SW 1271 (cell line): ENCODE measurements at regions not wholly inside any gene's neighbourhood (a gene's known extent, or its start where the extent isn't known, plus 50 kb on each side); places are given as distances from the start of the nearest gene placed in this dataset.
"Not testable (repeated sequence)": the region's sequence is repeated elsewhere in the genome, so short reads cannot be mapped to it uniquely, and the experiment has no call there.

ENCODE experiments used
- DNase-seq, 2 experiments: peaks; one replicate each; lab custom pipeline; 2025; lab: John Stamatoyannopoulos, UW

- no peak for DNase-seq
Measured at GRCh38 chr18:73452866-73453265, 585.1 kb upstream of the NETO1 start.

GRCh38 chr18:73446502-73446901, 578.7 kb upstream of the NETO1 start:
- DNase-seq = no peak

DNA sequence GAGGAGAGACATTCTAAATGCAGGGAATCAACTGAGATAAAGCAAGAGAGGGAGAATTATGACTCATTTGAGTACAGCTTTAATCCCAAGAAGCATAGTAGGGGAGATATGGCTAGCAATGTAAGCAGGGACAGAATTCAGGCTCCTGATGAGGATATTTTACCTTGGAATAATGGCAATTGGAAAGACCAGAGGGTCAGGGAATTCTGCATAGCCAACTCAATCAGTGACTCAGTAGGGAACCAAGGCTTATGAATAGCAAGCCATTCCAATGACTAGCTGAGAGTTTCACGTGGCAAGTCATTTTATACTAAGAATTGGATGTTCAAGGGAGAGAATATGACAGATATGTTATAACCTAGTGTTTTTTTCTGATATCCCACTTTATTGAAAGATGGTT, 563.8 kb upstream of the NETO1 start:
- no peak for DNase-seq

- DNase-seq = no peak
Measured at GRCh38 chr18:73421010-73421409, 553.2 kb upstream of the NETO1 start.

DNA sequence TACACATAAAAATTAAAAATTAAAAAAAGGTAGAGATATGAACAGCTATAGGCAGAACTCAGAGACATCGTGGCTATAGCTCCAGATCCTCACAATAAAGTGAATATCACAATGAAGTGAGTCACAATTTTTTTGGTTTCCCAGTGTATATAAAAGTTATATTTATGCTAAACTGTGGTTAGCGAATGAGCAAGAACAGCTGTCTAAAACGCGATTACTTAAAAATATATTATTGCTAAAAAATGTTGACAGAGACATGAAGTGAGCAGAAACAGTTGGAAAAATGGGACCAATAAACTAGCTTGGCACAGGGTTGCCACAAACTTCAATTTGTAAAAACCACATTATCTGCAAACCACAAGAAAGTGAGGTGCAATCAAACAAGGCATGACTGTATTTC, 551.7 kb upstream of the NETO1 start:
- no peak for DNase-seq

- DNase-seq = no peak
Measured at GRCh38 chr18:73414598-73414997, 546.8 kb upstream of the NETO1 start.

- DNase-seq = no peak
Measured at GRCh38 chr18:73414069-73414468, 546.3 kb upstream of the NETO1 start.

DNA sequence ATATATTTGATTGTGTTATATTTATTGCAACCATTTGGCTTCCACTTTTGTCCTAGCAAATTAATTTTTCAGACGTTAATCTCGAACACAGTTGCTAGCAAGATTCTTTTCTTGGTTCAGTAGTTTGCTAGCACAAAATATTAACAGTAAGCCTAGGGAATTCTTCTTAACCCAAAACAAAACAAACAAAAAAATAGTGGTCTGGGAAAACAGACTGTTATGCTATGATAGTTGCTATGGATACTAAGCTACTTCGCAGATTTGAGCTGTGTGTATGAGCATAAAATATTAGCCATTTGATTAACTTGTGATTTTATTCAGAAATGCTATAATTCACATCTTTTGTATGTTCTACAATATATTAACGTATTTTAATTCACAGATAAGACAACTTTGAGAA, 541.5 kb upstream of the NETO1 start:
- DNase-seq = no peak

GRCh38 chr18:73408469-73408868, 540.7 kb upstream of the NETO1 start:
- DNase-seq = no peak

- DNase-seq = no peak
Measured at GRCh38 chr18:73407506-73407905, 539.7 kb upstream of the NETO1 start.

DNA sequence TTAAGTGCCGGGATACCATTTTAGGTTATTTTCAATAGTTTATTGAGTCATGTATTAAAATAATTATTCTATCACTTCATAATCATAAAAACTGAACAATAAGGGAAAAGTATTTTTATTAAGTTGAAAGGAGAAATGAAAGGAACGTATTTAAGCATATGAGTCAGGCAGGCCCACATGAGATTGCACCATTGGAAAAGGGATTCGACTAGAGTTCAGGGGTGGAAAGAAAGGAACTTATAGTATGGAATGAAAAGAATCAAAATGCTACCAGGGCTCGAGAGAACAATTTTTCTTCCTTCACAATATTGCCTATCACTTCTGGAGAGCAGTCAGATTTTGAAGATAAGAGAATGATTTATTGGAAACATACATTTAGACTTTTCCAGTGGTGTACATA, 516.5 kb upstream of the NETO1 start:
- no peak for DNase-seq

- no peak for DNase-seq
Measured at GRCh38 chr18:73381699-73382036, 513.9 kb upstream of the NETO1 start.

GRCh38 chr18:73381016-73381698, 513.4 kb upstream of the NETO1 start:
- DNase-seq = no peak

- no peak for DNase-seq
Measured at GRCh38 chr18:73366713-73367112, 498.9 kb upstream of the NETO1 start.

GRCh38 chr18:73365018-73365417, 497.2 kb upstream of the NETO1 start:
- no peak for DNase-seq

DNA sequence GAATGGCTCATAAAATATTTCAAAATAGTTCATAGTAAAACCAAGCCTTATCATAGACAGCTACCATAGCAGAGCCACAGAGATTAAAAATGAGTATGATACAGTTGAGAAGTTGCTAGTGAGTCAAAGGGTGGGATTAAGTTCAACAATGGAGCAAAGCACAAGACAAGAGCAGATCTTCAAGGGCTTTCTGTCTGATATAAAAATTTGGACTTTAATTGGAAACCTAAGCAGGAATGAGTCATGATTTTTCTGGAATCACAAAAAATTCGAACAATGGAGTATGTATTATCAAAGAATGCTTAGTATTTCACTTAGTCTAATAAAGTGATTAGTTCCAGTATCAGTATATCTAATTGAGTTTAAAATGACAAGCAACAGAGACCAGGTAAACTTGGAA, 487.3 kb upstream of the NETO1 start:
- DNase-seq = no peak

DNA sequence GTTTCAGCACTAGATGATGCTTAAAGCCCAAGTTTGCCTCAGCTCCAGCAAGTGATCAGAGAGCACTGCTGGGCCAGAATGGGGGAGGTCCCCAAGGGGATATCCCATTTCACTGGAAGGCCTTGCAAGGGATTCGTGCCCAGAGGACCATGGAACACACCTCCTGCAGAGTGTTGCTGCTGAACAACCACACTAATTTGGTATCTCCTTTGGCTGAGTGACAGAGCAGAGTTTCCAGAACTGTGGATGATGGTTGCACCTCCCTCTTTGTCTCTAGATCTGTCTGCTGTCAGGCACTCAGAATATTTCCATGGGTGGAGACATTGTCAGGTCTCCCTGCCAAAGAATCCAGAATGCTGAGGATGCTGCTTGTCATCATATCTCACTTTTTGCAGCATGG, 484.8 kb upstream of the NETO1 start:
- DNase-seq = no peak

DNA sequence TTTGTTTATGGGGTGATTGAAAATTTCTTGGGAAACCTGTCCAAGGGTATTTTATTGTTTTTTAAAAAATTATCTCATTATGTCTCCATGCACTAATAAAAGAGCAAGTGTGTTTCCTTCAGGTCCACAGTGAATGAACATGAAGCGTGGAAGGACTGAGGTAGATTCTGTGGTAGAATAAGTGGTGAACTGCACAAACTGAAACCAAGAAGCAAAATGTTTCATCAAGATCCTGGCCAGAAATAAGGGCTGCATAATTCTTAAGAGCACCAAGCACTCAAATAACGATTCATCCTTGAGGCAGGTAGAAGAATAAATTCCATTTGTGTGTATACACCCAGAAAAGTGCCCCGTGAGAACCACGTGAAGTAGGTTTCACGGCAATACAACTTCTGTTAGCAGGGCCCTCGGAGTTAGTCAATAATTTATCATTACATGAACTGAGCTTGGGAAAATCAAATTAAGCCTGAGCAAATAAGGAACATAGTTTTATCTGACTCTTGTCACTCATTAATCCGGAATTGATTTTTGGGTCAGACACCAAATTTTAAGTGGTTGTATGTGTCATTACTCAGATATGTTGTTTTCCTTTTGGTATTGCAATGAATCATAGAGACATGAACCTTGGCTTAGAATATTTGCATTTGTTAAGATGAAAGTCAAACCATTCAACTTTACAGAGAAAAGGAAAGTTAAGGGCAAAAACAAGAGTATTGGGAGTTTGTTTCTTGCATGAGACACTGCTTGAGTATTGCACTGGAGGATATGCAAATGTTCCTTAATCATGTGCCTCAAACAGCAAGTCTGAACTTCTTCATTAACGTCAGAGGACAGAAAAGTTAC, 472.6 kb upstream of the NETO1 start:
- DNase-seq = no peak

GRCh38 chr18:73331212-73331772, 463.5 kb upstream of the NETO1 start:
- DNase-seq = no peak

DNA sequence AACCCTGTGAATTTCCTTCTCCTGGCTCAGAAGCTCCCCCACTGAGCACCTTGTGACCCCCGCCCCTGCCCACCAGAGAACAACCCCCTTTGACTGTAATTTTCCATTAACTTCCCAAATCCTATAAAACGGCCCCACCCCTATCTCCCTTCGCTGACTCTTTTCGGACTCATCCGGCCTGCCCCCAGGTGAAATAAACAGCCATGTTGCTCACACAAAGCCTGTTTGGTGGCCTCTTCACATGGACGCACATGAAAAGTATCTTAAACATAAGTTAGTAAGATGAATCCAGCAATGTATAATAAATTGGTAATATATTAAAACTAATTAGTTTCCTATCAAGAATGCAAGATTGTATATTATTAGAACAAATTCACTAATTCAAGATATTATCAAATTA, 462.3 kb upstream of the NETO1 start:
- not testable (repeated sequence) for DNase-seq

DNA sequence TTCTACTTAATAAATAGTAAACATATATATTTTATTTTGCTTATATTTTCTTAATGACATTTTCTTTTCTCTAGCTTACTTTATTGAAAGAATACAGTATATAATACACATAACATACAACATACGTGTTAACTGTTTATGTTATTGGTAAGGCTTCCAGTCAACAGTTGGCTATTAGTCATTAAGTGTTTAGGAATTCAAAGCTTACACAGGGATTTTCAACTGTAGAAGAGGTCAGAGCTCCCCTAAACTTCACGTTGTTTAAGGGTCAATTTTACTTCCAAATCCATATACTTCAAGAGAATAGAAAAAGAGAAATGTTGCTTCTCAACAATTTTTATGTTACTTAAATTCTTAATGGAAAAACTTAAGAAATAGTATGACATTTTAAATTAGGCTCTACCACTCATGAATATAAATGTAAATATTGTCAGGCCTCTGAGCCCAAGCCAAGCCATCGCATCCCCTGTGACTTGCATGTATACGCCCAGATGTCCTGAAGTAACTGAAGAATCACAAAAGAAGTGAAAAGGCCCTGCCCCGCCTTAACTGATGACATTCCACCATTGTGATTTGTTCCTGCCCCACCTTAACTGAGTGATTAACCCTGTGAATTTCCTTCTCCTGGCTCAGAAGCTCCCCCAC, 456.5 kb upstream of the NETO1 start:
- DNase-seq = not testable (repeated sequence)

DNA sequence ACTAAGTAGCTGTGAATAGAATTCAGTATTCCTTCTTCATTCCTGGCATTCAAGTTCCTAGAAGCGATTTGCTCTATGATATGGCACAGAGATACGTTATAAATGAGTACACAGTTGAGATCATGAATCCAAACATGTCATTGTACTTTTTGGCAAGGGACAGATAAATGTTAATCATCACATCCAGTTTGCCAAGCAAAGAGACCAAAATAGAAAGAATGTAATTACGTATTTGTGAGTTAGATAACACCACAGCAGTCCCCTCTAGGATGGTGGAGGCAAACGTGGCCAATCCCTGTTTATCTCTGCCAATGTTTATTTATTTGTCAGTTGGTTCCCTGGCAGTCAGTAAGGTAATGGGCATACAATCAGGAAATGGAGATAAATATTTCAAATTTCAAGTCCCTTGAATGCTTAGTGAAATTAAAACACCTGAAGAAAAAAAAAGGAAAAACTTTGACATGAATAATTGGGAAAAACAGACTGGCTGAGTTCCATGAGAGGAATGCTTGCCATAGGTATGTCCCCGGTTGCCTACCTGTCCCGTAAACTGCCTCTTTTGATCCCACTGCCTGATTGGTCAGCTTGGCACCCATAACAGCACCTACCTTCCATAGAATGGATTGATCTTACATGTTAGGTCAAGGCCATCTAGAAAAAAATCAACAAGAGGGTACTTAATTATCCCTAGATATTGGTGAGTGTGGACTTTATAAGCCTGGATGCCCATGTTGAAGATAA, 451.1 kb upstream of the NETO1 start:
- DNase-seq = no peak
